Suprapubic skin (tissue), 3 donors: ENCODE measurements at regions not wholly inside any gene's neighbourhood (a gene's known extent, or its start where the extent isn't known, plus 50 kb on each side); places are given as distances from the start of the nearest gene placed in this dataset.

Source experiments
- POLR2AphosphoS5 ChIP-seq, 3 donors: sonication (generic); formaldehyde crosslinking; IDR thresholded peaks; one replicate each; pipeline ENCODE4 v1.6.1; 2017; ENCODE audit warnings: antibody characterized with exemption in 3 of 3
- TF ChIP-seq, protein P1 (sequence below), 2 donors: fragments of 200-600 bp in 1 of 2; fragments of 450-650 bp in 1 of 2; sonication (generic) in 1 of 2; IDR thresholded peaks; one replicate each; pipeline ENCODE4 v1.5.1; 2016 to 2019; ENCODE audit warnings: antibody characterized with exemption in 2 of 2, mild to moderate bottlenecking in 1 of 2, moderate library complexity in 1 of 2

DNA sequence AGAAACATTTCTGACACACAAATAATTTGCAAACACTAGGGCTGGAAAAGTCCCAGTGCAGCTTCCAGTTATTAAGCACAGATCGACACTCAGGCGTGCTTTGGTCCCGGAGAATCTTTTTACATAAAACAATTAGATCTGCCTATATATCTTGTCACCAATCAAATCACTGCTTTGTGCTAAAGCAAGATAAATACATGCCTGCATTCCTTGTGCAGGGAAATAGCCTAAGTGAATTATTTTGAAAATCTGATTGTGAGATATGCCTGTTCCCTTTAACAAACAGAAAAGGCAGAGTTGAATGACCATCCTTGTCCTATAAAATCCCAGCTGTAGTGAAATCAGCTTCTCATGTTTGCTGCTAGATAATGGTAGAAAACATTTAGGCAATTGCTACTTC lies 604.4 kb downstream of the CCDC171 start:
- TF ChIP-seq, protein P1, sequence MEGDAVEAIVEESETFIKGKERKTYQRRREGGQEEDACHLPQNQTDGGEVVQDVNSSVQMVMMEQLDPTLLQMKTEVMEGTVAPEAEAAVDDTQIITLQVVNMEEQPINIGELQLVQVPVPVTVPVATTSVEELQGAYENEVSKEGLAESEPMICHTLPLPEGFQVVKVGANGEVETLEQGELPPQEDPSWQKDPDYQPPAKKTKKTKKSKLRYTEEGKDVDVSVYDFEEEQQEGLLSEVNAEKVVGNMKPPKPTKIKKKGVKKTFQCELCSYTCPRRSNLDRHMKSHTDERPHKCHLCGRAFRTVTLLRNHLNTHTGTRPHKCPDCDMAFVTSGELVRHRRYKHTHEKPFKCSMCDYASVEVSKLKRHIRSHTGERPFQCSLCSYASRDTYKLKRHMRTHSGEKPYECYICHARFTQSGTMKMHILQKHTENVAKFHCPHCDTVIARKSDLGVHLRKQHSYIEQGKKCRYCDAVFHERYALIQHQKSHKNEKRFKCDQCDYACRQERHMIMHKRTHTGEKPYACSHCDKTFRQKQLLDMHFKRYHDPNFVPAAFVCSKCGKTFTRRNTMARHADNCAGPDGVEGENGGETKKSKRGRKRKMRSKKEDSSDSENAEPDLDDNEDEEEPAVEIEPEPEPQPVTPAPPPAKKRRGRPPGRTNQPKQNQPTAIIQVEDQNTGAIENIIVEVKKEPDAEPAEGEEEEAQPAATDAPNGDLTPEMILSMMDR (IDR thresholded peaks at IDR 0.05): no peak
- no peak for TF ChIP-seq POLR2AphosphoS5 (IDR thresholded peaks at IDR 0.05)
